OCI-LY7 (cell line): ENCODE measurements at regions not wholly inside any gene's neighbourhood (a gene's known extent, or its start where the extent isn't known, plus 50 kb on each side); places are given as distances from the start of the nearest gene placed in this dataset.

Experiments used
- BruUV-seq: library from RNA; stranded (reverse); fragments of 400-500 nt; replicated peaks from 2 replicates; lab custom pipeline; 2021; lab: Mats Ljungman, UMichigan
- CTCF ChIA-PET: fragments of 300-600 bp; sonication (Branson Sonifier 250); formaldehyde crosslinking; loops from one replicate; lab custom pipeline; 2022; ENCODE audit warnings: antibody characterized with exemption; ENCODE audit not compliant: unreplicated experiment; lab: Charles Lee
- POLR2A ChIA-PET: fragments of 300-600 bp; sonication (Branson Sonifier 250); formaldehyde crosslinking; loops from one replicate; lab custom pipeline; 2022; ENCODE audit warnings: antibody characterized with exemption; lab: Charles Lee
- DNase-seq: peaks from one replicate; pipeline ENCODE4 v3.0.0-alpha.2; 2015; ENCODE audit warnings: low spot score
- H2AFZ ChIP-seq: fragments of 200-600 bp; sonication (generic), shearing (Covaris generic); 2 replicates; pipeline ENCODE4 v1.6.1; 2014; ENCODE audit warnings: mild to moderate bottlenecking, antibody characterized with exemption, low read length, moderate library complexity
- H3K27ac ChIP-seq: fragments of 200-600 bp; sonication (generic); 2 replicates; pipeline ENCODE4 v1.5.1; 2014; ENCODE audit warnings: mixed run types, low read depth, mild to moderate bottlenecking, moderate library complexity, low read length, inconsistent platforms; ENCODE audit not compliant: poor library complexity, severe bottlenecking
- H3K36me3 ChIP-seq: fragments of 200-600 bp; sonication (generic); 2 replicates; pipeline ENCODE4 v1.6.1; 2014; ENCODE audit warnings: mild to moderate bottlenecking, antibody characterized with exemption, low read length, moderate library complexity, mixed read lengths; ENCODE audit not compliant: insufficient read depth
- H3K4me1 ChIP-seq: fragments of 200-600 bp; sonication (generic); 2 replicates; pipeline ENCODE4 v1.5.1; 2014; ENCODE audit warnings: mild to moderate bottlenecking, low read length; ENCODE audit not compliant: insufficient read depth, poor library complexity, severe bottlenecking
- H3K4me2 ChIP-seq: fragments of 200-600 bp; sonication (generic); 2 replicates; pipeline ENCODE4 v1.6.1; 2014; ENCODE audit warnings: mild to moderate bottlenecking, low read length
- H3K4me3 ChIP-seq: fragments of 200-600 bp; sonication (generic); 2 replicates; pipeline ENCODE4 v1.5.1; 2014; ENCODE audit warnings: mild to moderate bottlenecking, low read depth, low read length; ENCODE audit not compliant: poor library complexity, severe bottlenecking
- H3K79me2 ChIP-seq: fragments of 200-600 bp; sonication (generic); 2 replicates; pipeline ENCODE4 v1.6.1; 2016; ENCODE audit warnings: low read depth, mild to moderate bottlenecking, low read length, moderate library complexity, mixed read lengths; ENCODE audit not compliant: insufficient read depth
- H3K9me2 ChIP-seq: fragments of 200-600 bp; sonication (generic); 2 replicates; pipeline ENCODE4 v1.6.1; 2016; ENCODE audit warnings: mild to moderate bottlenecking, low read length, mixed read lengths; ENCODE audit not compliant: insufficient read depth
- H3K9me3 ChIP-seq: fragments of 200-600 bp; sonication (generic); 2 replicates; pipeline ENCODE4 v1.6.1; 2014; ENCODE audit warnings: mild to moderate bottlenecking, mixed run types, low read length, mixed read lengths
- H4K20me1 ChIP-seq: fragments of 200-600 bp; sonication (generic); 2 replicates; pipeline ENCODE4 v1.6.1; 2014; ENCODE audit warnings: mild to moderate bottlenecking, antibody characterized with exemption, low read length, moderate library complexity, mixed read lengths; ENCODE audit not compliant: insufficient read depth
- EZH2phosphoT487 ChIP-seq: fragments of 200-600 bp; sonication (generic); IDR thresholded peaks from 2 replicates; pipeline ENCODE4 v1.6.1; 2018; ENCODE audit warnings: low read depth, borderline replicate concordance, mild to moderate bottlenecking, mixed run types, antibody characterized with exemption, low read length, moderate library complexity, mixed read lengths
- intact Hi-C: fragments of 100-400 bp; cut with micrococcal nuclease; formaldehyde crosslinking; loops from one replicate; pipeline ENCODE4 v1.10.0; 2022; ENCODE audit not compliant: unreplicated experiment
- TF ChIP-seq, protein P1 (sequence below): fragments of 200-600 bp; sonication (generic); conservative IDR thresholded peaks from 2 replicates; pipeline ENCODE4 v1.5.1; 2014; ENCODE audit warnings: mild to moderate bottlenecking, antibody characterized with exemption, low read length, moderate library complexity, mixed read lengths

DNA sequence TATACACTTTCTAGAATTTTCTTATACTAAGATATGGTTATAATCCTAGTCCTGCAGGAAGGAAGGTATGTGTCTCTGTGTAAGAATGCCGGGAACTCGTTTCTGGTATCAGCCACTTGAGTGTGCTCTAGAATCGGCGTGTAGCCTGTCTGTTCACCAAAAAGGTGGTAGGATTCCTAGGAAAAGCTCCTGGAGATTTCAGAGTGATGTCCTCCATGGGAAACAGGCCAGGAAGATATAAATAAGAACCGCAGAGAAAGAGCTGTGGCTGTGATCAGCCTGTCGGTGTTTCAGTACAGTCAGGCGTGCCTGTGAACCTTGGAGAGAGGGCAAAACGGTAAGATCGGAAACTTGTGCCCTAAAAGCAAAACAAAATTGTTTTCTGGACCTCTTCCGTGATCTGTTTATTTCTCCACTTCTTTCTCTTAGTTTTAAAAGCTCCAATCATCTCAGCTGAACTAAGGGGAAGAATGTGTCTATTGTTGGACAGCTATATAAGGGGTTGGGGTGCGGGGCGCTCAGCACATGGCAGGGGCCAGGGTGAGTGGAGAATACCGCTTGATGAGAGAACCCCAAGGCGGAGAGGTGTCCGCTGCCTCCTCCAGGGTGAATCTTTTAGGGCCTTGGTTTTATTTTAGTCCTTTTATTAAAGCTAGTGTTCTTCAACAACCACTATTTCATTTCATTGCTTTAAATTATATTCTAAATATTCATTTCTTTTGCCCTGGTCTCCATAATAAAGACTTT lies 303.8 kb upstream of the TENM3 start:
- no peaks in the 10 kb centered on the region for H3K36me3 ChIP-seq
- H3K9me2 ChIP-seq = no peaks in the 10 kb centered on the region
- BruUV-seq = no TSS peak
- CTCF ChIA-PET = no interaction called here
- POLR2A ChIA-PET = interaction anchor here (0.9 kb wide), 1 partner anchor 22 kb away, joined by 3 read pairs; no protein-coding TSS in a partner anchor
- H3K27ac ChIP-seq = no peak overlapping the region
- H3K9me3 ChIP-seq = no peaks in the 10 kb centered on the region
- no peaks in the 10 kb centered on the region for H3K4me1 ChIP-seq
- no peak for TF ChIP-seq EZH2phosphoT487
- TF ChIP-seq, protein P1, sequence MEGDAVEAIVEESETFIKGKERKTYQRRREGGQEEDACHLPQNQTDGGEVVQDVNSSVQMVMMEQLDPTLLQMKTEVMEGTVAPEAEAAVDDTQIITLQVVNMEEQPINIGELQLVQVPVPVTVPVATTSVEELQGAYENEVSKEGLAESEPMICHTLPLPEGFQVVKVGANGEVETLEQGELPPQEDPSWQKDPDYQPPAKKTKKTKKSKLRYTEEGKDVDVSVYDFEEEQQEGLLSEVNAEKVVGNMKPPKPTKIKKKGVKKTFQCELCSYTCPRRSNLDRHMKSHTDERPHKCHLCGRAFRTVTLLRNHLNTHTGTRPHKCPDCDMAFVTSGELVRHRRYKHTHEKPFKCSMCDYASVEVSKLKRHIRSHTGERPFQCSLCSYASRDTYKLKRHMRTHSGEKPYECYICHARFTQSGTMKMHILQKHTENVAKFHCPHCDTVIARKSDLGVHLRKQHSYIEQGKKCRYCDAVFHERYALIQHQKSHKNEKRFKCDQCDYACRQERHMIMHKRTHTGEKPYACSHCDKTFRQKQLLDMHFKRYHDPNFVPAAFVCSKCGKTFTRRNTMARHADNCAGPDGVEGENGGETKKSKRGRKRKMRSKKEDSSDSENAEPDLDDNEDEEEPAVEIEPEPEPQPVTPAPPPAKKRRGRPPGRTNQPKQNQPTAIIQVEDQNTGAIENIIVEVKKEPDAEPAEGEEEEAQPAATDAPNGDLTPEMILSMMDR = no peak
- no peak overlapping the region for H2AFZ ChIP-seq
- H3K4me2 ChIP-seq = no peak overlapping the region
- no peaks in the 10 kb centered on the region for H3K79me2 ChIP-seq
- no peak for DNase-seq
- intact Hi-C loops = no loop called here
- no peak overlapping the region for H3K4me3 ChIP-seq
- H4K20me1 ChIP-seq = no peaks in the 10 kb centered on the region

DNA sequence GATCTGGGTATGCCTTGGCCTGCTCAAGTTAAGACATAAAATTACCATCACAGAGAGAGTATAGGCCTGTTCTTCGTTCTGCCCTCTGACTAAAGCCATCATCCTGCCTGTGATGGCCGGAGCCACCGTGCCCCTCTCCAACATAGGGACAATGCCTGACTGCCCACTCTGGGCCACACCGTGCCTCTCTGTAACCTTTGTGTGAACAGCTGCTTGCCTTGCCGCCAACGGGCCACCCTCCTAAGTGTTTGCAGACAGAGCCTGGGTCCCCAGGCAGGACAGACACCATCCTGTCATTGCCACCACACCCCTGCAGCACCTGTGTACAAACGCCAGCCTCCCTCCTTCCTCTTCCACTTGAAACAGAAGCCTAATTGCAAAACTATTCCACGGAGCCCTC lies 298.7 kb upstream of the TENM3 start:
- H3K9me2 ChIP-seq = no peaks in the 10 kb centered on the region
- intact Hi-C loops = no loop called here
- CTCF ChIA-PET = no interaction called here
- no peak overlapping the region for H3K27ac ChIP-seq
- H2AFZ ChIP-seq = no peak overlapping the region
- no peaks in the 10 kb centered on the region for H3K9me3 ChIP-seq
- DNase-seq = no peak
- TF ChIP-seq, protein P1 = no peak
- no peak for TF ChIP-seq EZH2phosphoT487
- BruUV-seq = no TSS peak
- no peaks in the 10 kb centered on the region for H4K20me1 ChIP-seq
- no peak overlapping the region for H3K4me2 ChIP-seq
- POLR2A ChIA-PET = no interaction called here
- H3K4me1 ChIP-seq = no peaks in the 10 kb centered on the region
- no peaks in the 10 kb centered on the region for H3K36me3 ChIP-seq
- no peak overlapping the region for H3K4me3 ChIP-seq
- no peaks in the 10 kb centered on the region for H3K79me2 ChIP-seq

DNA sequence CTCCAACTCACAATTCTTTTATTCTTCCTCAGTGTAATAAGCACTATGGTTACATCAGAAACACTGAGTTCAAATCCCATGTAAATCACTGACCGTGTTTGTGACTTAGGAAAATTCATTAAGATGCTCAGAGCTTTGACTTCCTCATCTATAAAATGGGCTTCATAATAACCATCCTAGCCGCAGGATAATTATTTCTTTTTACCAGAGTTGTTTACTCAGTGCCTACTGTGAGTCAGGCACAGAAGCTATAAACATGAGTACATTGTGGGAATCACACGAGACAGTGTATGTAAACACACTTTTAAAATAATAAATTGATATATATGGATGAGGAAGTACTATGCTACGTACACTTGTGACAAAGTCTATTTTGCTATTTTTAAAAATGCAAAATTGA lies 296.3 kb upstream of the TENM3 start:
- no peak overlapping the region for H2AFZ ChIP-seq
- H3K4me2 ChIP-seq = no peak overlapping the region
- BruUV-seq = no TSS peak
- no peaks in the 10 kb centered on the region for H3K36me3 ChIP-seq
- intact Hi-C loops = no loop called here
- H3K4me1 ChIP-seq = no peaks in the 10 kb centered on the region
- H3K79me2 ChIP-seq = no peaks in the 10 kb centered on the region
- no peak overlapping the region for H3K4me3 ChIP-seq
- CTCF ChIA-PET = no interaction called here
- DNase-seq = no peak
- H3K9me2 ChIP-seq = no peaks in the 10 kb centered on the region
- H4K20me1 ChIP-seq = no peaks in the 10 kb centered on the region
- no peaks in the 10 kb centered on the region for H3K9me3 ChIP-seq
- POLR2A ChIA-PET = no interaction called here
- H3K27ac ChIP-seq = no peak overlapping the region
- no peak for TF ChIP-seq EZH2phosphoT487
